GM21360 (cell line): ENCODE measurements at regions not wholly inside any gene's neighbourhood (a gene's known extent, or its start where the extent isn't known, plus 50 kb on each side); places are given as distances from the start of the nearest gene placed in this dataset.

Source experiments
- ATAC-seq: cut with Tn5 transposase; IDR thresholded peaks from one replicate; pipeline ENCODE4 v1.9.1; 2021; ENCODE audit warnings: mild to moderate bottlenecking, moderate library complexity; ENCODE audit not compliant: unreplicated experiment

- no peak for ATAC-seq
These were observed 167.6 kb downstream of the RND3 start for GRCh38 chr2:150319658-150320555.

- no peak for ATAC-seq
These were observed 168.4 kb downstream of the RND3 start for GRCh38 chr2:150319085-150319484.

- ATAC-seq: no peak
These were observed 175.2 kb downstream of the RND3 start for GRCh38 chr2:150312271-150312670.

GRCh38 chr2:150309311-150310080 is 178.0 kb downstream of the RND3 start:
- no peak for ATAC-seq

- ATAC-seq: no peak
These were observed 180.2 kb downstream of the RND3 start for GRCh38 chr2:150307258-150307657.

GRCh38 chr2:150303281-150303680 is 184.2 kb downstream of the RND3 start:
- no peak for ATAC-seq

GRCh38 chr2:150298571-150299305 is 188.7 kb downstream of the RND3 start:
- no peak for ATAC-seq

GRCh38 chr2:150296770-150297546 is 190.5 kb downstream of the RND3 start:
- no peak for ATAC-seq

- ATAC-seq: no peak
These were observed 191.9 kb downstream of the RND3 start for GRCh38 chr2:150295544-150295943.

GRCh38 chr2:150293771-150294170 is 193.7 kb downstream of the RND3 start:
- no peak for ATAC-seq

GRCh38 chr2:150292807-150293206 is 194.7 kb downstream of the RND3 start:
- no peak for ATAC-seq

- ATAC-seq: no peak
These were observed 195.3 kb downstream of the RND3 start for GRCh38 chr2:150292192-150292591.

- ATAC-seq: no peak
These were observed 200.6 kb downstream of the RND3 start for GRCh38 chr2:150286730-150287362.

- ATAC-seq: no peak
These were observed 203.4 kb downstream of the RND3 start for GRCh38 chr2:150284116-150284515.

- ATAC-seq: no peak
These were observed 204.6 kb downstream of the RND3 start for GRCh38 chr2:150282771-150283371.

GRCh38 chr2:150282357-150282756 is 205.1 kb downstream of the RND3 start:
- ATAC-seq: no peak

GRCh38 chr2:150280231-150280630 is 207.2 kb downstream of the RND3 start:
- ATAC-seq: no peak

- no peak for ATAC-seq
These were observed 207.8 kb downstream of the RND3 start for GRCh38 chr2:150279686-150280085.

GRCh38 chr2:150276737-150277136 is 210.7 kb downstream of the RND3 start:
- ATAC-seq: no peak

GRCh38 chr2:150274108-150274507 is 213.4 kb downstream of the RND3 start:
- no peak for ATAC-seq
